GM23338 (cell line): ENCODE measurements at regions not wholly inside any gene's neighbourhood (a gene's known extent, or its start where the extent isn't known, plus 50 kb on each side); places are given as distances from the start of the nearest gene placed in this dataset.

ENCODE experiments used
- POLR2AphosphoS5 ChIP-seq: IDR thresholded peaks from 2 replicates; pipeline ENCODE4 v1.6.1; 2016; ENCODE audit warnings: antibody characterized with exemption, low read depth
- TF ChIP-seq, protein P1 (sequence below): IDR thresholded peaks from one replicate; pipeline ENCODE4 v1.6.1; 2018; ENCODE audit warnings: antibody characterized with exemption; ENCODE audit not compliant: unreplicated experiment

DNA sequence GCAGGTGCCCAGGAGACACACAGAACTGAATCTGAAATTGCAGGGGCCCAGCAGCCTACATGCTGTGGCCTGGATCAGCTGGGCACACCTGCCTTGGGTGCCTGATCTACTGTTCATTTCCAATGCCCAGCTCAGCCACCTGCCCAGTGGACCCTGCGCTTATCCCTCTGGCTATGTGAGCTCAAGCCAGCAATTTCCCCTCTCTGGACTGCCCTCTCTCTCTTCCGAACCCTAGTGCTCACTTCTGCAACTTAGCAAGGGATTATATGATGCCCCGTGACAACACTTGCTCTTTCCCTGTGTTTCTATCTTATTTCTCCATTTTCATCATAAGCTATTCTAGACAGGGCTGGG, 276.0 kb downstream of the UACA start:
- TF ChIP-seq, protein P1, sequence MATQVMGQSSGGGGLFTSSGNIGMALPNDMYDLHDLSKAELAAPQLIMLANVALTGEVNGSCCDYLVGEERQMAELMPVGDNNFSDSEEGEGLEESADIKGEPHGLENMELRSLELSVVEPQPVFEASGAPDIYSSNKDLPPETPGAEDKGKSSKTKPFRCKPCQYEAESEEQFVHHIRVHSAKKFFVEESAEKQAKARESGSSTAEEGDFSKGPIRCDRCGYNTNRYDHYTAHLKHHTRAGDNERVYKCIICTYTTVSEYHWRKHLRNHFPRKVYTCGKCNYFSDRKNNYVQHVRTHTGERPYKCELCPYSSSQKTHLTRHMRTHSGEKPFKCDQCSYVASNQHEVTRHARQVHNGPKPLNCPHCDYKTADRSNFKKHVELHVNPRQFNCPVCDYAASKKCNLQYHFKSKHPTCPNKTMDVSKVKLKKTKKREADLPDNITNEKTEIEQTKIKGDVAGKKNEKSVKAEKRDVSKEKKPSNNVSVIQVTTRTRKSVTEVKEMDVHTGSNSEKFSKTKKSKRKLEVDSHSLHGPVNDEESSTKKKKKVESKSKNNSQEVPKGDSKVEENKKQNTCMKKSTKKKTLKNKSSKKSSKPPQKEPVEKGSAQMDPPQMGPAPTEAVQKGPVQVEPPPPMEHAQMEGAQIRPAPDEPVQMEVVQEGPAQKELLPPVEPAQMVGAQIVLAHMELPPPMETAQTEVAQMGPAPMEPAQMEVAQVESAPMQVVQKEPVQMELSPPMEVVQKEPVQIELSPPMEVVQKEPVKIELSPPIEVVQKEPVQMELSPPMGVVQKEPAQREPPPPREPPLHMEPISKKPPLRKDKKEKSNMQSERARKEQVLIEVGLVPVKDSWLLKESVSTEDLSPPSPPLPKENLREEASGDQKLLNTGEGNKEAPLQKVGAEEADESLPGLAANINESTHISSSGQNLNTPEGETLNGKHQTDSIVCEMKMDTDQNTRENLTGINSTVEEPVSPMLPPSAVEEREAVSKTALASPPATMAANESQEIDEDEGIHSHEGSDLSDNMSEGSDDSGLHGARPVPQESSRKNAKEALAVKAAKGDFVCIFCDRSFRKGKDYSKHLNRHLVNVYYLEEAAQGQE, result no peak
- TF ChIP-seq POLR2AphosphoS5, result no peak
